ENCODE measurements at regions not wholly inside any gene's neighbourhood (a gene's known extent, or its start where the extent isn't known, plus 50 kb on each side); places are given as distances from the start of the nearest gene placed in this dataset.

- intact Hi-C loops (cut with DNase I) = no loop called here
- no peak for TF ChIP-seq CTCF (IDR thresholded peaks at IDR 0.05)
- no peak for TF ChIP-seq POLR2A (IDR thresholded peaks at IDR 0.05)
- WGBS (ENCODE audit: insufficient coverage, low coverage, low lambda C conversion rate, missing lambda C conversion rate) = 7% methylated on average over 2 of the region's 2 CpGs
- no peaks in the 10 kb centered on the region for H3K36me3 ChIP-seq
- H3K9me3 ChIP-seq = no peaks in the 10 kb centered on the region
- DNase-seq (no peak), ATAC-seq (no peak)
- no peaks in the 10 kb centered on the region for H3K4me1 ChIP-seq
- no peaks in the 10 kb centered on the region for H3K27me3 ChIP-seq
- no peak overlapping the region for H3K27ac ChIP-seq
- H3K4me3 ChIP-seq = no peak overlapping the region
Observed at GRCh38 chr6:156344491-156344890, 432.7 kb upstream of the ARID1B start.

GRCh38 chr6:156337801-156338200 is 439.4 kb upstream of the ARID1B start:
- no peak overlapping the region for H3K4me3 ChIP-seq
- ATAC-seq = no peak

GRCh38 chr6:156336733-156337132 is 440.4 kb upstream of the ARID1B start:
- no peaks in the 10 kb centered on the region for H3K4me1 ChIP-seq
- H3K36me3 ChIP-seq = no peaks in the 10 kb centered on the region
- H3K4me3 ChIP-seq = no peak overlapping the region
- DNase-seq = no peak
- TF ChIP-seq CTCF (IDR thresholded peaks at IDR 0.05) (no peak), POLR2A (IDR thresholded peaks at IDR 0.05) (no peak)
- intact Hi-C loops (cut with DNase I) = no loop called here
- H3K9me3 ChIP-seq = no peaks in the 10 kb centered on the region
- WGBS (ENCODE audit: insufficient coverage, low coverage, low lambda C conversion rate, missing lambda C conversion rate) = 25% methylated on average over 1 of the region's 3 CpGs
- no peak for ATAC-seq
- H3K27ac ChIP-seq = no peak overlapping the region
- no peaks in the 10 kb centered on the region for H3K27me3 ChIP-seq

More at GRCh38 chr6:156337801-156338200, 439.4 kb upstream of the ARID1B start:
- Histone ChIP-seq H3K4me1 (no peaks in the 10 kb centered on the region), H3K36me3 (no peaks in the 10 kb centered on the region), H3K27me3 (no peaks in the 10 kb centered on the region), H3K27ac (no peak overlapping the region), H3K9me3 (no peaks in the 10 kb centered on the region)
- DNase-seq = no peak
- intact Hi-C loops (cut with DNase I) = no loop called here
- no peak for TF ChIP-seq POLR2A (IDR thresholded peaks at IDR 0.05)
- TF ChIP-seq CTCF (IDR thresholded peaks at IDR 0.05) = no peak
- 72% methylated on average over 3 of the region's 4 CpGs for WGBS (ENCODE audit: insufficient coverage, low coverage, low lambda C conversion rate, missing lambda C conversion rate)

- Histone ChIP-seq H3K27me3 (no peaks in the 10 kb centered on the region), H3K4me1 (no peaks in the 10 kb centered on the region), H3K36me3 (no peaks in the 10 kb centered on the region), H3K27ac (no peak overlapping the region), H3K9me3 (no peaks in the 10 kb centered on the region), H3K4me3 (no peak overlapping the region)
- 14% methylated on average over 2 of the region's 5 CpGs for WGBS (ENCODE audit: insufficient coverage, low coverage, low lambda C conversion rate, missing lambda C conversion rate)
- no peak for DNase-seq
- TF ChIP-seq POLR2A (IDR thresholded peaks at IDR 0.05) (no peak), CTCF (IDR thresholded peaks at IDR 0.05) (no peak)
- intact Hi-C loops (cut with DNase I) = no loop called here
- no peak for ATAC-seq
Observed at GRCh38 chr6:156336089-156336488, 441.1 kb upstream of the ARID1B start.

GRCh38 chr6:156334966-156335365 is 442.2 kb upstream of the ARID1B start:
- ATAC-seq (no peak), DNase-seq (no peak)
- H3K4me3 ChIP-seq = no peak overlapping the region

More at GRCh38 chr6:156334966-156335365, 442.2 kb upstream of the ARID1B start:
- Histone ChIP-seq H3K27ac (no peak overlapping the region), H3K36me3 (no peaks in the 10 kb centered on the region), H3K27me3 (no peaks in the 10 kb centered on the region), H3K4me1 (no peaks in the 10 kb centered on the region), H3K9me3 (no peaks in the 10 kb centered on the region)
- TF ChIP-seq CTCF (IDR thresholded peaks at IDR 0.05) (no peak), POLR2A (IDR thresholded peaks at IDR 0.05) (no peak)
- intact Hi-C loops (cut with DNase I) = no loop called here
